DND-41 (cell line): ENCODE measurements at regions not wholly inside any gene's neighbourhood (a gene's known extent, or its start where the extent isn't known, plus 50 kb on each side); places are given as distances from the start of the nearest gene placed in this dataset.

Experiments
- EZH2 ChIP-seq: IDR thresholded peaks from 3 replicates; pipeline ENCODE4 v1.6.1; 2012; ENCODE audit warnings: borderline replicate concordance, low read depth, mild to moderate bottlenecking, moderate library complexity, low read length, inconsistent platforms; ENCODE audit not compliant: severe bottlenecking
- TF ChIP-seq, protein P1 (sequence below): IDR thresholded peaks from 2 replicates; pipeline ENCODE4 v1.5.1; 2012; ENCODE audit warnings: borderline replicate concordance, low read length, moderate library complexity, mild to moderate bottlenecking; ENCODE audit not compliant: poor library complexity, severe bottlenecking; ENCODE audit errors: extremely low read depth

DNA sequence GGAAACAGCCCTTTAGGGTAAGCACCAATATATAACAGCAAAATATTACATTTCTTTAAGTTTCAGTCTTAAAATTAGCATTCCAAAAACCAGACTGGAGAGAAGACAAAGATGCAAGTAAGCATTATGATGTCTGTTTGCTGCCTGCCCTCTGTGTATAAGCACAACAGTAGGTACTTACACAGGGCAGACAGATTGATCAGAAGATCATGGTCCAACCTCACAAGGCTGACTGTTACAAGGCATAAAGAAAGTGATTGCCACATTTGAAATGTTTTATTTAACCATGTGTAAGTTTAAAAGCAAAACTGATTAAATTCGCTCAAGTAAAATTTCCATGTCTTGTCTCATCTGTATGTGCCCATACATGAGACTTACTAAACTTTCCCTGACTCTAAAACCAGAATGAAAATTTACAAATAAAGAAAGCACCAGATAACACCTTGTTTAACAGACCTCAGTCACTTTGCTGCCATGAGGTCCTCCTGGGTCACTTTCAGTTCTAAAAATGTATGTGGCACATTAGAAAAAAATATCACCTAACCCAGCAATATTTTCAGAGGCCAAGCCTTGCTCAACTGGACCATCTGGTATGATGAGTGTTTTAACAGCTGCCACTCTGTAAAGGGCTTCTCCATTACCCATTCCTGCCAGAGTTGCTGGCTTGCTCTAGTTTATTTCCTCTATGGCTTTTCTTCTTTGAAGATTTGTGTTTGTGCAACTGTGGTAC lies 297.0 kb downstream of the RBM26 start:
- TF ChIP-seq EZH2, result no peak
- TF ChIP-seq, protein P1, sequence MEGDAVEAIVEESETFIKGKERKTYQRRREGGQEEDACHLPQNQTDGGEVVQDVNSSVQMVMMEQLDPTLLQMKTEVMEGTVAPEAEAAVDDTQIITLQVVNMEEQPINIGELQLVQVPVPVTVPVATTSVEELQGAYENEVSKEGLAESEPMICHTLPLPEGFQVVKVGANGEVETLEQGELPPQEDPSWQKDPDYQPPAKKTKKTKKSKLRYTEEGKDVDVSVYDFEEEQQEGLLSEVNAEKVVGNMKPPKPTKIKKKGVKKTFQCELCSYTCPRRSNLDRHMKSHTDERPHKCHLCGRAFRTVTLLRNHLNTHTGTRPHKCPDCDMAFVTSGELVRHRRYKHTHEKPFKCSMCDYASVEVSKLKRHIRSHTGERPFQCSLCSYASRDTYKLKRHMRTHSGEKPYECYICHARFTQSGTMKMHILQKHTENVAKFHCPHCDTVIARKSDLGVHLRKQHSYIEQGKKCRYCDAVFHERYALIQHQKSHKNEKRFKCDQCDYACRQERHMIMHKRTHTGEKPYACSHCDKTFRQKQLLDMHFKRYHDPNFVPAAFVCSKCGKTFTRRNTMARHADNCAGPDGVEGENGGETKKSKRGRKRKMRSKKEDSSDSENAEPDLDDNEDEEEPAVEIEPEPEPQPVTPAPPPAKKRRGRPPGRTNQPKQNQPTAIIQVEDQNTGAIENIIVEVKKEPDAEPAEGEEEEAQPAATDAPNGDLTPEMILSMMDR, result no peak
